Heart left ventricle (tissue), 16 donors: ENCODE measurements at regions not wholly inside any gene's neighbourhood (a gene's known extent, or its start where the extent isn't known, plus 50 kb on each side); places are given as distances from the start of the nearest gene placed in this dataset.

ENCODE experiments used
- ATAC-seq, 4 donors: fragments of 200-7000 bp; cut with Tn5 transposase; one replicate each; pipeline ENCODE4 v1.9.1; 2020 to 2022; ENCODE audit warnings: moderate library complexity in 4 of 4, mild to moderate bottlenecking in 3 of 4, moderate number of reproducible peaks in 1 of 4
- DNase-seq, 5 donors: peaks; one replicate each; pipeline ENCODE4 v3.0.0-alpha.2; 2020
- H3K27ac ChIP-seq, 12 donors: fragments of 200-600 bp; sonication (generic) in 4 of 12; one replicate each; pipeline versions ENCODE4 v1.5.0 to v1.8.0; 2016 to 2022; ENCODE audit warnings: mild to moderate bottlenecking in 2 of 12
- H3K27me3 ChIP-seq, 9 donors: fragments of 200-600 bp; sonication (generic) in 2 of 9; one replicate each; pipeline versions ENCODE4 v1.5.1 to v1.8.0; 2016 to 2022; ENCODE audit warnings: mild to moderate bottlenecking in 3 of 9
- H3K36me3 ChIP-seq, 9 donors: fragments of 200-600 bp; sonication (generic) in 2 of 9; one replicate each; pipeline versions ENCODE4 v1.5.0 to v1.8.0; 2018 to 2022; ENCODE audit warnings: mild to moderate bottlenecking in 2 of 9
- H3K4me1 ChIP-seq, 12 donors: fragments of 200-600 bp; sonication (generic) in 4 of 12; one replicate each; pipeline versions ENCODE4 v1.5.0 to v1.8.0; 2016 to 2022; ENCODE audit warnings: mild to moderate bottlenecking in 3 of 12
- H3K4me3 ChIP-seq, 12 donors: fragments of 200-600 bp; sonication (generic) in 4 of 12; one replicate each; pipeline versions ENCODE4 v1.5.0 to v1.8.0; 2017 to 2022; ENCODE audit warnings: mild to moderate bottlenecking in 9 of 12, moderate library complexity in 4 of 12
- H3K9me3 ChIP-seq, 12 donors: fragments of 200-600 bp; sonication (generic) in 4 of 12; one replicate each; pipeline versions ENCODE4 v1.5.0 to v1.8.0; 2016 to 2022; ENCODE audit warnings: mild to moderate bottlenecking in 1 of 12
- CTCF ChIP-seq, 12 donors: fragments of 200-600 bp; sonication (generic) in 4 of 12; IDR thresholded peaks; one replicate each; pipeline versions ENCODE4 v1.5.0 to v1.8.0; 2018 to 2022; ENCODE audit warnings: antibody characterized with exemption in 12 of 12, mild to moderate bottlenecking in 5 of 12
- POLR2A ChIP-seq, 2 donors: fragments of 450-650 bp; IDR thresholded peaks; one replicate each; pipeline ENCODE4 v1.6.1; 2017; ENCODE audit warnings: antibody characterized with exemption in 2 of 2, mild to moderate bottlenecking in 2 of 2, moderate library complexity in 2 of 2
- WGBS, 4 donors: extraction: QIAGEN DNeasy Blood & Tissue Kit in 2 of 4; methylation state at CpG; one replicate each; pipeline versions ENCODE4 v1.1.5 to v1.1.7; 2013 to 2018; 5-methylcytosine and 5-hydroxymethylcytosine counted together
- intact Hi-C, 10 donors: fragments of 100-400 bp; cut with DNase I; formaldehyde crosslinking; loops; one replicate each; pipeline versions ENCODE4 v1.11.1 to v1.14.2; 2022
- donor health status: ischemic (EF 13 %, LVEDD 7.1; RV severe dilation, severe dysfunction).
- donor health status: healthy with polysubstance abuse.
- donor health status: DM: no; HTN: yes; CAD: no.
- donor health status: DM: no; HTN: no; CAD: no.
- donor health status: ischemic (EF 25% LVEDD 6.9; RV normal size, moderate dysfunction).
- donor health status: ischemic (EF 25% LVEDD 5.7; RV mildly dilated, moderate dysfunction).
- donor health status: healthy.
- donor health status: DM: yes; HTN: yes; CAD: no.
- donor health status: ischemic (EF 35%, LVEDD 5.7; RV mildly dilated, moderate dysfunction).
- donor health status: nonischemic (EF 11% LVEDD 7.7; RV severe dilation, severe dysfunction).
- donor health status: DM: yes; HTN: yes; CAD: no.
- donor health status: PGD.
- donor health status: ischemic (EF 29% LVEDD 5.4; RV normal size, mild dysfunction).
- donor health status: nonischemic (EF 23%, LVEDD 6.1; RV moderate dilation, normal function).

DNA sequence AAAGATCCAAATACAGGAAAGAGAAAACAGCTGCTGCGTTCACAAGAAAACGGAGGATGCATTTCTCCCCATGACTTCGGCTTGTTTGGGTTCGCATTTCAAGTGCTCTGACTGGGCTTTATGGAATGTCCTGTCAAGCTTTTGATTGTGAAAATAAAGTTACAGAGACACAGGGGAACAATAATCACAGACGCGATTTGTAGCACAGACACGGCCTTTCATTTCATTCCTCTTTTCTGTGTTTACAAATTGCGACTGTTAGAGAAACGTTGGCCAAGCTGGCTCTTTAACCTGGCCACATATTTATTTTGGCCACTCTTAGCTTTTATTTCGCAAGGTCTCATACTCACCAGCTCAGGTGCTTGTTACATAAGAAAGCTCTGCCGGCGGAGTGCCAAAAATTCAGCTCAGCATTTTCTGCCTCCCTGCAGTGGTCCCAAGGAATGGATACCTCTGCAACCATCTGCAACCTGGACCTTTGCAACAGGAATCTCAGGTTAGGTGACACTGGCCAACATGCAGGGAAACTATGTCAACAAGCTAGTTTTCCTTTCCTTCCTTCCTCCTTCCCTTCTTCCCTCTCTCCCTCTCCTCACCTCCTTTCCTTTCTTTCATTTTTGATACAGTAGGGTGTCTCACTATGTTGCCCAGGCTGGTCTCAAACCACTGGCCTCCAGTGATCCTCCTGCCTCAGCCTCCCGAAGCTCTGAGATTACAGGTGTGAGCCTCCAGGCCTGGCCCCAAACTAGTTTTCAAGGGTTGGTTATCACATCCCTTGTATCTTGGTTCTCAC, 58.2 kb upstream of the SLC45A1 start:
- Histone ChIP-seq H3K27ac (peak overlapping the region in 1 of 12 donors; percentile 43), H3K9me3 (no peaks in the 10 kb centered on the region), H3K4me1 (no peaks in the 10 kb centered on the region), H3K4me3 (no peak overlapping the region), H3K27me3 (no peaks in the 10 kb centered on the region), H3K36me3 (no peaks in the 10 kb centered on the region)
- TF ChIP-seq POLR2A (IDR thresholded peaks at IDR 0.05) (no peak), CTCF (IDR thresholded peaks at IDR 0.05) (no peak)
- intact Hi-C loops: no loop called here
- ATAC-seq (no peak), DNase-seq (no peak)
- WGBS, 4 donors: 51 to 57% (median 56%) methylated on average over 13 of the region's 13 CpGs

DNA sequence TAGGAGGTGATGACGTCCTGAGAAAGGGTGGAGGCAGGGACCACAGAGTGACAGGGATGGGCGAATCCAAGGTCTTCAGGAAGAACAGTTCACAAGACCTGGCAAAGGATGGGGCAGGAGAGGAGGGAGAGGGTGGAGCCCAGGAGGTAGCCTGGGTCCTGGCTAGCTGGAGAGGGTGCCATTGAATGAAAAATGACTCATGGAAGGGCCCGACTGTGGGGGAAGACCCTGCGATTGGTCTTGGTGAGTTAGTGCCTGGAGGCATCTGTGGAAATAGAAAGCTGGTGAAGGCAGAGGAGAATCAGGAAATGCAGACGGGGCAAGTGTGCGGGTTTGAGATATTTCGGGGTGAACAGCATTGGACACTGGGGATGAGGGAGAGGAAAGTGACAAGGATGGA, 60.3 kb upstream of the SLC45A1 start:
- Histone ChIP-seq H3K9me3 (no peaks in the 10 kb centered on the region), H3K27ac (no peak overlapping the region), H3K4me3 (no peak overlapping the region), H3K36me3 (no peaks in the 10 kb centered on the region), H3K4me1 (no peaks in the 10 kb centered on the region), H3K27me3 (no peaks in the 10 kb centered on the region)
- ATAC-seq (no peak), DNase-seq (no peak)
- intact Hi-C loops: no loop called here
- WGBS, 4 donors: 88 to 93% (median 91%) methylated on average over 7 of the region's 7 CpGs
- TF ChIP-seq CTCF (IDR thresholded peaks at IDR 0.05) (no peak), POLR2A (IDR thresholded peaks at IDR 0.05) (no peak)

DNA sequence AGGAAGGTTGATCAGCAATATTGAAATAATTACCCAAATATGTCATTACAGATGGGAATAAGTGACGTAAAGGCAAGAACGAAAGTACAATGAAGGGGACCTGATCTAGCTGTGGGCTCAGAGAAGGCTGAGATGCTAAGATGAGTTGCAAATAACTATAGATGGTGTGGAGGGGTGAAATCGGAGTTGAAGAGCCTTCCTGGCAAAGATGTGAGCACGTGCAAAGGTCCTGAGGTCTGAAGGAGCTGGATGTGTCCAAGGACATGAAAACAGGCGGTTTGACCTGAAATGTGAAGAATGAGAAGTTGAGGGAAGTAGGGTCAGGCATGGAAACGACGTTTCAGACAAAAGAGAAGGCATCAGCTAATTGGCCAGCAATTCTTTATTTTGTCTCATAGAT, 61.6 kb upstream of the SLC45A1 start:
- no peak for ATAC-seq
- WGBS, 4 donors: 93 to 96% (median 94%) methylated on average over 7 of the region's 7 CpGs
- intact Hi-C loops: no loop called here

DNA sequence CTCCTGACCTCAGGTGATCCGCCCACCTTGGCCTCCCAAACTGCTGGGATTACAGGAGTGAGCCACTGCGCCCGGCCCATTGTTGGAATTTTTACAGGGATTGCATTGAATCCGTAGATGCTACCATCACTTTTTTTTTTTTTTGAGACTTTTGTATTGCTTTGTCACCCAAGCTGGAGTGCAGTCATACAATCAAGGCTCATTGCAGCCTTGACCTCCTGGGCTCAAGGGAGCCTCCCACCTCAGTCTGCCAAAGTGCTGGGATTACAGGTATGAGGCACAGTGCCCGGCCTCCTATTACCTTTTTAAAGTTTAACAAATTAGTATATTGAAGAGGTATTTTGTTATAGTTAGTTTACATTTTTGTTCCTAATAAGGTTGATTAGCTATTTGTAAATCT, 62.2 kb upstream of the SLC45A1 start:
- 91 to 96% (median 94%) methylated on average over 5 of the region's 5 CpGs for WGBS, 4 donors

More for the DNA sequence above, 61.6 kb upstream of the SLC45A1 start:
- Histone ChIP-seq H3K36me3 (no peaks in the 10 kb centered on the region), H3K27ac (no peak overlapping the region), H3K27me3 (no peaks in the 10 kb centered on the region), H3K4me3 (no peak overlapping the region), H3K4me1 (no peaks in the 10 kb centered on the region), H3K9me3 (no peaks in the 10 kb centered on the region)
- TF ChIP-seq POLR2A (IDR thresholded peaks at IDR 0.05) (no peak), CTCF (IDR thresholded peaks at IDR 0.05) (no peak)
- DNase-seq: no peak

More for the DNA sequence above, 62.2 kb upstream of the SLC45A1 start:
- Histone ChIP-seq H3K27me3 (no peaks in the 10 kb centered on the region), H3K4me1 (no peaks in the 10 kb centered on the region), H3K9me3 (no peaks in the 10 kb centered on the region), H3K27ac (no peak overlapping the region), H3K36me3 (no peaks in the 10 kb centered on the region), H3K4me3 (no peak overlapping the region)
- intact Hi-C loops: no loop called here
- DNase-seq (no peak), ATAC-seq (no peak)
- TF ChIP-seq POLR2A (IDR thresholded peaks at IDR 0.05): no peak
- TF ChIP-seq CTCF (IDR thresholded peaks at IDR 0.05): no peak
